GM12865 (cell line): ENCODE measurements at regions not wholly inside any gene's neighbourhood (a gene's known extent, or its start where the extent isn't known, plus 50 kb on each side); places are given as distances from the start of the nearest gene placed in this dataset.

Experiments used
- DNase-seq: peaks from one replicate; pipeline ENCODE4 v3.0.0; 2010; ENCODE audit warnings: low read depth
- H3K4me3 ChIP-seq: 2 replicates; pipeline ENCODE4 v1.5.1; 2011; ENCODE audit warnings: mild to moderate bottlenecking, low read depth, low read length, control low read depth
- TF ChIP-seq, protein P1 (sequence below): IDR thresholded peaks from 2 replicates; pipeline ENCODE4 v1.5.1; 2011; ENCODE audit warnings: low read length, control low read depth, low read depth, inconsistent platforms; ENCODE audit not compliant: insufficient read depth; ENCODE audit errors: missing control alignments

DNA sequence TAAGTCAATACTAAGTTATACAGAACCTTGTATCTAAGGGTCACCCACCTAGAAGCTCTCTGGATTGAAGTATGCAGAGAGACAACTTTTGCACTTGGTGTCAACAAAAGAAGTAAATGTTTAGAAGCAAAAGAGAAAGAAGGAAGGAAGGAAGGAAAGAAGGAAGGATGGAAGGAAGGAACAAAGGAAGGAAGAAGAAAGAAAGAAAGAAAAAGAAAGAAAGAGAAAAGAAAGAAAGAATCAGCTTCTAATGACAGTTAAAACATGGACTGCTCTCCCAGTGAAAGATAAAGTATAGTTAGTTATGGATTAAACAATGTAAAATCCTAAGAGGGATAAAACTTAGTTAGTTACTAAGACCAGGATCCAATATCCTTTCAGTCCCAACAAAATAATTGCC, 613.8 kb upstream of the NR2F2 start:
- H3K4me3 ChIP-seq: no peak overlapping the region
- DNase-seq: no peak
- TF ChIP-seq, protein P1, sequence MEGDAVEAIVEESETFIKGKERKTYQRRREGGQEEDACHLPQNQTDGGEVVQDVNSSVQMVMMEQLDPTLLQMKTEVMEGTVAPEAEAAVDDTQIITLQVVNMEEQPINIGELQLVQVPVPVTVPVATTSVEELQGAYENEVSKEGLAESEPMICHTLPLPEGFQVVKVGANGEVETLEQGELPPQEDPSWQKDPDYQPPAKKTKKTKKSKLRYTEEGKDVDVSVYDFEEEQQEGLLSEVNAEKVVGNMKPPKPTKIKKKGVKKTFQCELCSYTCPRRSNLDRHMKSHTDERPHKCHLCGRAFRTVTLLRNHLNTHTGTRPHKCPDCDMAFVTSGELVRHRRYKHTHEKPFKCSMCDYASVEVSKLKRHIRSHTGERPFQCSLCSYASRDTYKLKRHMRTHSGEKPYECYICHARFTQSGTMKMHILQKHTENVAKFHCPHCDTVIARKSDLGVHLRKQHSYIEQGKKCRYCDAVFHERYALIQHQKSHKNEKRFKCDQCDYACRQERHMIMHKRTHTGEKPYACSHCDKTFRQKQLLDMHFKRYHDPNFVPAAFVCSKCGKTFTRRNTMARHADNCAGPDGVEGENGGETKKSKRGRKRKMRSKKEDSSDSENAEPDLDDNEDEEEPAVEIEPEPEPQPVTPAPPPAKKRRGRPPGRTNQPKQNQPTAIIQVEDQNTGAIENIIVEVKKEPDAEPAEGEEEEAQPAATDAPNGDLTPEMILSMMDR: no peak

DNA sequence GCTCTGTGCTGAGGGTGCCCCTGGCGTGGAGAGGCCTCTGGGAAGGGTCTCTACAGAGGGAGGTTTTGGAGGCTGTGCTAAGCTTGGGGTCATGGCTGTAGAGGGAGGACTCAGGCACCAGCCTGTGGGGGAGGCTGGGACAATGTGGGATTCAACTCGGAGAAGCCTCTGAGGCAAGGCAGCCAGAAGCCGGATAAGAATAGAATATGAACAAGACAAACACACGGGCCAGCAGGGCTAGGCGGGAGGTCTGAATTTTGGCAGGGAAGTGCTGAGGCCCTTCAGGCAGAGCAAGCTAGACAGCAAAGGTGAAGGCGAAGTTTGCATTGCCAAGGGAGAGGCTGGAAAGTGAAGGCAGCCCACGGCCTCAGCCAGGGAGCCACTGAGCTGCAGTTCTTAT, 612.1 kb upstream of the NR2F2 start:
- TF ChIP-seq, protein P1: no peak
- DNase-seq: no peak

DNA sequence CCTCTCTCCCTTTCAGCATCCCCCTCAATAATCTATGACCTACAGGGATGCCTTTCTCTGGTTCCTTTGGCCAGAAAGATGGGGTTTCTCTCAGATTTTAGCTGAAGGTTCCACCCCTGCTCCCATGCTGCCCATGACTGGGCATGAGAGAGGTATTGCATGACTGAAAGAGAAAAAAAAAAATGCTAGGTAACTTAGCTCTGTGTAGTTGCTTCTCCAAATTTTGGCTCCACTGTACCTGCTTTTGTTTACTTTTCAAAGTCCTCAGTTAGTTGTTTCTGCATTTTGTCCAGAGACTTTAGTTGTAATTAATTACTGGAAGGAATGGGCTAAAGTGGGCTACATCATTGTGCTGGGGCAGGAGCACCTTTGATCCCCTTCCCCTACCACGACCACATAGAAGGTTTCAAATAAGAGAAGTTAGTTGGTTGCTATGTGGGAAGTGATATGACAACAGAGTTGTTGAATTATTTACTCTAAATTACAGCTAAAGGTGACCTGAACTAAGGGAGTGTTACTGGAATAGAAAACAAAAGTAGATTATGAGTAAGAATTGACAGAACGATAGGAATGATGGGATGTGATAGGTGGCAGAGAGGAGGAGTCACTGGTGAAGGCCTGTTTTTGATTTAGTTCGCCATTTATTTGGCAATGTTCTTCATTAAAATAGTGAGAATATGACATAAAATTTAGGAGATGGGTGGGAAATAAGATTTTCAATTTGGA, 605.4 kb upstream of the NR2F2 start:
- TF ChIP-seq, protein P1: no peak
- DNase-seq: no peak
- no peak overlapping the region for H3K4me3 ChIP-seq

More for the DNA sequence above, 612.1 kb upstream of the NR2F2 start:
- no peak overlapping the region for H3K4me3 ChIP-seq

DNA sequence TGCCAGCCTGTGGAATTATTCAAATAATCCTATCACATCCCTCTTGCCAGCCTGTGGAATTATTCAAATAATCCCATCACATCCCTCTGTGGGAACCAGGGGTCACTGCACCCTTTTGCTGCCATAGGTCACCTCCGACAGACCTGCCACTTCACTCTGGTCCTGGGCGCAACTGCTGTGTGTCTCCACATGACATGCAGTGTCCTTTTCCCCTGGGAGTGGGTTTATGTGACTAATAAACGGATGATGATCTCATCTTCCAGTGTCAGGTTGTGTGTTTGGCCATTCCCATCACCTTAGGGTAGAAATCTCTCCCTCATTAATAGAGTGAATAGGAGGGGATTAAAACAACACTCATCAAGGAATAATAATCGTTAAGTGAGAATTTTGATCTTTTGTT, 603.6 kb upstream of the NR2F2 start:
- TF ChIP-seq, protein P1: no peak
- no peak for DNase-seq
- no peak overlapping the region for H3K4me3 ChIP-seq

DNA sequence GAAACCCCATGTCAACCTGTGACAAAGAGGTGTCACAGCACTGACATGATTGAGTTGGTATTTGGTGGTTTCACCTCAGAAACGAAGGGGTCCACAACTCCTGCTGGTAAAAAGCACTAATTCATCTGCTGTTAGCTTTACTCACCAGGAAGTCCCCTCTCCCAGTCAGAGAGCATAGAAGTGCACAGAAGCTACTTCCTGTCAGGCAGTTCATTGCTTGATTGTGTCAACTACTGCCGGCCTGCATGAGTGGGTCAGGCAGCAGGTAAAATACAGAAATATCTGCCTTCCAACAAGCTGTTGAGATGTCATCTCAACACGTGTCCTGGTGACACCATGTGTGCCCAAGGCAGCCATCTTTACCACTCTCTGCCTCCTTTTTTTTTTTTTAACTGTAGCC, 596.6 kb upstream of the NR2F2 start:
- TF ChIP-seq, protein P1: no peak
- peak; percentile 16 for DNase-seq
- H3K4me3 ChIP-seq: no peak overlapping the region

DNA sequence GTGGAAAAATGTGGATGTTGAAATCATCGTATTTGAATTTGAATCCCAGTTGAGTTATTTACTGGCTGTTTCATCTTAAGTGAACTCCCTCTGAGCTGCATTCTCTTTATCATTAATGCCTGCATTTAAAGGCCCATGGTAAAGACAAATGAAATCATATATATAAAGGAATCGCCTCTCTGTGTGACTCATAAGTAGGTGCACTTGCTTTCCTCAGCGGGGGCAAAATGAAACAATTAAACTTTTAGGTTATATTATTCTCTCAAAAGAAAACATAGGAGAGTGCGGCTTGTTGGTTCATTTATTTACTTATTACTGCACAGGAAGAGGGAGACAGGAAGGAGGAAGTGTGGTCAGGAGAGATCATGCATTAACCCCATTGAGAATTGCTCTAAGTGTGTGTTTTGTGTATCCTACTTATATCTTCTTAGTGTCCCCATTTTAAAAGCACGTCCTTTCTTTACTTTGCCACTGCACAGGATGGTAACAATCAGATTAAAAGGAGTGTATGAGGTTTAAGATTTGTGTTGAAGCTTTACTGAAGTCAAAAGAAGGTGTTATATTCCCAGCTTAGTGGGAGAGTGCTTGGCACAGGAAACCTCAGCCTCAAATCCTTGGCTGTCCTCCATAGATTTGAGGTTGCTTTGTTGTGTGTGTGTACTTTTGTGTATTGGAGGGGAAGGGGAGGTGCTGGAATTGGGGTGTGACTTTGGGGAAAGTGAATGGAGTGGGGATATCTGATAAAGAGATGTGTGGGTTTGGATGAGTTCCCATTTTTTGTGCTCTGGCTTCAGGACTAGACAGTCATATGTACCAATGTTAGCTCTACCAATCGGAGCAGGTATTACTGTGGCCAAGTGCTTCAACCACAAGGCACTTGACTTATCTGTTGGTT, 595.8 kb upstream of the NR2F2 start:
- no peak overlapping the region for H3K4me3 ChIP-seq
- no peak for DNase-seq
- TF ChIP-seq, protein P1: no peak
